ENCODE measurements at regions not wholly inside any gene's neighbourhood (a gene's known extent, or its start where the extent isn't known, plus 50 kb on each side); places are given as distances from the start of the nearest gene placed in this dataset.
A peak's percentile ranks its signal among the peaks of the same experiment; 100 is the strongest.

- DNase-seq (ENCODE audit: low spot score) = no peak
- Histone ChIP-seq H3K4me3 (ENCODE audit: severe bottlenecking) (no peak overlapping the region), H3K9me3 (ENCODE audit: severe bottlenecking) (no peaks in the 10 kb centered on the region), H3K27me3 (ENCODE audit: insufficient read depth, poor library complexity, severe bottlenecking) (no peaks in the 10 kb centered on the region), H3K4me1 (ENCODE audit: insufficient read depth, poor library complexity, severe bottlenecking) (no peaks in the 10 kb centered on the region), H3K27ac (ENCODE audit: poor library complexity, severe bottlenecking) (no peak overlapping the region), H3K36me3 (ENCODE audit: low read depth) (no peaks in the 10 kb centered on the region)
- no peak for ATAC-seq (ENCODE audit: low read depth)
- TF ChIP-seq CTCF (IDR thresholded peaks at IDR 0.05; ENCODE audit: poor library complexity, severe bottlenecking) = no peak
These were observed 1451.9 kb upstream of the AGA start for GRCh38 chr4:178894126-178894525.

- Histone ChIP-seq H3K36me3 (ENCODE audit: low read depth) (no peaks in the 10 kb centered on the region), H3K27ac (ENCODE audit: poor library complexity, severe bottlenecking) (no peak overlapping the region), H3K9me3 (ENCODE audit: severe bottlenecking) (no peaks in the 10 kb centered on the region), H3K4me3 (ENCODE audit: severe bottlenecking) (no peak overlapping the region), H3K27me3 (ENCODE audit: insufficient read depth, poor library complexity, severe bottlenecking) (no peaks in the 10 kb centered on the region), H3K4me1 (ENCODE audit: insufficient read depth, poor library complexity, severe bottlenecking) (no peaks in the 10 kb centered on the region)
- TF ChIP-seq CTCF (IDR thresholded peaks at IDR 0.05; ENCODE audit: poor library complexity, severe bottlenecking) = no peak
- DNase-seq (ENCODE audit: low spot score) (no peak), ATAC-seq (ENCODE audit: low read depth) (no peak)
These were observed 1456.8 kb upstream of the AGA start for GRCh38 chr4:178899084-178899483.

- no peak for DNase-seq (ENCODE audit: low spot score)
- no peak for ATAC-seq (ENCODE audit: low read depth)
- no peaks in the 10 kb centered on the region for H3K9me3 ChIP-seq (ENCODE audit: severe bottlenecking)
- no peaks in the 10 kb centered on the region for H3K27me3 ChIP-seq (ENCODE audit: insufficient read depth, poor library complexity, severe bottlenecking)
- no peak overlapping the region for H3K4me3 ChIP-seq (ENCODE audit: severe bottlenecking)
- no peak overlapping the region for H3K27ac ChIP-seq (ENCODE audit: poor library complexity, severe bottlenecking)
- H3K36me3 ChIP-seq (ENCODE audit: low read depth) = no peaks in the 10 kb centered on the region
- H3K4me1 ChIP-seq (ENCODE audit: insufficient read depth, poor library complexity, severe bottlenecking) = no peaks in the 10 kb centered on the region
- no peak for TF ChIP-seq CTCF (IDR thresholded peaks at IDR 0.05; ENCODE audit: poor library complexity, severe bottlenecking)
These were observed 1475.5 kb upstream of the AGA start for GRCh38 chr4:178917756-178918155.

GRCh38 chr4:178937130-178937529 is 1494.9 kb upstream of the AGA start:
- H3K36me3 ChIP-seq (ENCODE audit: low read depth) = no peaks in the 10 kb centered on the region
- TF ChIP-seq CTCF (IDR thresholded peaks at IDR 0.05; ENCODE audit: poor library complexity, severe bottlenecking) = no peak
- no peak for DNase-seq (ENCODE audit: low spot score)
- no peaks in the 10 kb centered on the region for H3K9me3 ChIP-seq (ENCODE audit: severe bottlenecking)
- no peak overlapping the region for H3K27ac ChIP-seq (ENCODE audit: poor library complexity, severe bottlenecking)
- peak; percentile 35; the same call in 1 of the 3 replicates for ATAC-seq (ENCODE audit: low read depth)
- H3K27me3 ChIP-seq (ENCODE audit: insufficient read depth, poor library complexity, severe bottlenecking) = no peaks in the 10 kb centered on the region
- no peak overlapping the region for H3K4me3 ChIP-seq (ENCODE audit: severe bottlenecking)
- no peaks in the 10 kb centered on the region for H3K4me1 ChIP-seq (ENCODE audit: insufficient read depth, poor library complexity, severe bottlenecking)

DNA sequence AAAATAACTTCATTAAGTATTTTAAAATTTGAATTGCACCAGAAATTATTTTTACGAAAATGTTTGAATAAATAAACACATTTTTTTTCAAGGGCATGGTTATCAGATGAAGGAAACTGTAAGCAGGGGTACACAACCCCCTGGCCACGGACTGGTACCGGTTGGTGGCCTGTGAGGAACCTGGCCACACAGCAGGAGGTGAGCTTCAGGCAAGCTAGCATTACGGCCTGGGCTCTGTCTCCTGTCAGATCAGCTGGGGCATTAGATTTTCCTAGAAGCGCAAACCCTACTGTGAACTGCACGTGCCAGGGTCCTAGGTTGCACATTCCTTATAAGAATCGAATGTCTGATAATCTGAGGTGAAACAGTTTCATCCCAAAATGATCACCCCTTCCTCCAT is 1499.7 kb upstream of the AGA start:
- ATAC-seq (ENCODE audit: low read depth) = no peak
- Histone ChIP-seq H3K4me3 (ENCODE audit: severe bottlenecking) (no peak overlapping the region), H3K4me1 (ENCODE audit: insufficient read depth, poor library complexity, severe bottlenecking) (no peaks in the 10 kb centered on the region), H3K9me3 (ENCODE audit: severe bottlenecking) (no peaks in the 10 kb centered on the region), H3K27me3 (ENCODE audit: insufficient read depth, poor library complexity, severe bottlenecking) (no peaks in the 10 kb centered on the region), H3K36me3 (ENCODE audit: low read depth) (no peaks in the 10 kb centered on the region), H3K27ac (ENCODE audit: poor library complexity, severe bottlenecking) (no peak overlapping the region)
- no peak for DNase-seq (ENCODE audit: low spot score)
- no peak for TF ChIP-seq CTCF (IDR thresholded peaks at IDR 0.05; ENCODE audit: poor library complexity, severe bottlenecking)

Measured in RWPE2 (cell line).